ENCODE measurements at regions not wholly inside any gene's neighbourhood (a gene's known extent, or its start where the extent isn't known, plus 50 kb on each side); places are given as distances from the start of the nearest gene placed in this dataset.

- 90% methylated on average over 2 of the region's 2 CpGs; no CpG with 5 or more reads in 1 of the 2 experiments for WGBS, 2 experiments (ENCODE audit: extremely low coverage in 1 of 2, insufficient coverage in 1 of 2, insufficient read length in 1 of 2, insufficient replicate concordance in 2 of 2, low coverage in 1 of 2, low lambda C conversion rate in 2 of 2, missing lambda C conversion rate in 1 of 2)
- H2BK120ac ChIP-seq (replicated peaks; ENCODE audit: low read depth, low read length), result no peak overlapping the region
These were observed 359.9 kb downstream of the SIPA1L2 start for GRCh38 chr1:232269988-232270387.

More at GRCh38 chr1:232269988-232270387, 359.9 kb downstream of the SIPA1L2 start:
- Histone ChIP-seq H2BK15ac (ENCODE audit: low read length) (no peak overlapping the region), H3K14ac (ENCODE audit: insufficient read length) (no peak overlapping the region), H2AK5ac (ENCODE audit: low read depth, low read length) (no peak overlapping the region), H4K5ac (ENCODE audit: insufficient read length, low read depth, low read length) (no peak overlapping the region), H4K91ac (replicated peaks; ENCODE audit: insufficient read length, low read length) (no peak overlapping the region), H4K20me1 (replicated peaks in 1 of 2; ENCODE audit: control insufficient read depth in 1 of 2, insufficient read depth in 2 of 2, low read length in 2 of 2) (no peaks in the 10 kb centered on the region), H4K8ac (ENCODE audit: extremely low read depth, insufficient read depth, low read length) (no peak overlapping the region), H3K4me3 (ENCODE audit: extremely low read depth in 1 of 4, insufficient read depth in 2 of 4, low read depth in 3 of 4, low read length in 4 of 4) (no peak overlapping the region), H2BK20ac (ENCODE audit: low read length) (no peak overlapping the region), H3K27me3 (replicated peaks in 1 of 4; ENCODE audit: control insufficient read depth in 3 of 4, extremely low read depth in 1 of 4, insufficient read depth in 3 of 4, low read length in 3 of 4) (no peaks in the 10 kb centered on the region; a peak in 1 of 7 replicates), H3K4me2 (ENCODE audit: insufficient read depth in 1 of 2, low read depth in 2 of 2, low read length in 2 of 2) (no peak overlapping the region), H3K9me3 (ENCODE audit: insufficient read depth in 2 of 2, low read depth in 1 of 2, low read length in 1 of 2) (no peaks in the 10 kb centered on the region), H3K23ac (ENCODE audit: insufficient read length) (no peak overlapping the region), H3K56ac (replicated peaks; ENCODE audit: insufficient read length, low read depth, low read length) (no peak overlapping the region), H3K4ac (replicated peaks; ENCODE audit: insufficient read length, low read depth, low read length) (no peak overlapping the region), H2AFZ (ENCODE audit: low read length) (no peak overlapping the region), H2BK5ac (ENCODE audit: low read depth, low read length) (no peak overlapping the region), H3K36me3 (ENCODE audit: control insufficient read depth in 2 of 4, insufficient read depth in 4 of 4, low read length in 3 of 4) (no peaks in the 10 kb centered on the region; a peak in 1 of 8 replicates), H2BK12ac (ENCODE audit: low read depth, low read length) (no peak overlapping the region), H3K27ac (ENCODE audit: low read depth, low read length) (no peak overlapping the region), H3K4me1 (replicated peaks in 1 of 4; ENCODE audit: control insufficient read depth in 3 of 4, insufficient read depth in 4 of 4, low read length in 3 of 4) (peaks cover 0 to 6% (median 2%) of the 10 kb centered on the region in 4 experiments; a peak in 2 of 7 replicates), H3K18ac (ENCODE audit: extremely low read depth, low read length) (no peak overlapping the region), H3K79me2 (ENCODE audit: control insufficient read depth in 1 of 2, insufficient read depth in 2 of 2, low read length in 2 of 2) (no peaks in the 10 kb centered on the region), H3K23me2 (ENCODE audit: low read depth, low read length) (no peaks in the 10 kb centered on the region), H3K9ac (replicated peaks in 1 of 4; ENCODE audit: extremely low read depth in 1 of 4, low read depth in 3 of 4, low read length in 3 of 4) (no peak overlapping the region), H3K79me1 (ENCODE audit: low read depth, low read length) (no peaks in the 10 kb centered on the region)
- ChIA-PET CTCF (ENCODE audit: partially characterized antibody) (interaction anchor here (0.9 to 1.0 kb wide), 5 partner anchors 10 to 464 kb away, joined by 3 read pairs; no protein-coding TSS in a partner anchor), POLR2A (ENCODE audit: partially characterized antibody) (no interaction called here)
- TF ChIP-seq RBBP5 (IDR thresholded peaks at IDR 0.05; ENCODE audit: borderline replicate concordance, low read depth, low read length) (no peak), SIX5 (IDR thresholded peaks at IDR 0.05; ENCODE audit: low read depth, low read length) (no peak), E2F6 (IDR thresholded peaks at IDR 0.05) (no peak), KDM1A (IDR thresholded peaks at IDR 0.05; ENCODE audit: borderline replicate concordance, low read length) (no peak)
- DNase-seq (ENCODE audit: low read depth in 1 of 2, low spot score in 2 of 2), result no peak
- FAIRE-seq, result no peak

Data from H1 (cell line).